Stomach (tissue), 8 donors: ENCODE measurements at regions not wholly inside any gene's neighbourhood (a gene's known extent, or its start where the extent isn't known, plus 50 kb on each side); places are given as distances from the start of the nearest gene placed in this dataset.

ENCODE experiments used
- DNase-seq, 2 donors: peaks; one replicate each; pipeline versions ENCODE4 v3.0.0 to v3.0.0-alpha.2; 2013 to 2019
- H3K27ac ChIP-seq, 5 donors: fragments of 200-600 bp in 4 of 5; sonication (generic) in 4 of 5; one replicate each; pipeline ENCODE4 v1.5.1; 2013 to 2019; ENCODE audit warnings: mild to moderate bottlenecking in 1 of 5, moderate library complexity in 1 of 5
- H3K27me3 ChIP-seq, 3 donors: fragments of 200-600 bp; sonication (generic); one replicate each; pipeline ENCODE4 v1.5.1; 2017 to 2019; ENCODE audit warnings: mixed run types in 1 of 3
- H3K36me3 ChIP-seq, 4 donors: fragments of 200-600 bp; sonication (generic); 1 replicate in 3 of 4; 2 replicates in 1 of 4; pipeline ENCODE4 v1.5.1; 2016 to 2019
- H3K4me1 ChIP-seq, 4 donors: fragments of 200-600 bp; sonication (generic); one replicate each; pipeline ENCODE4 v1.5.1; 2016 to 2019
- H3K4me3 ChIP-seq, 4 donors: fragments of 200-600 bp; sonication (generic) in 3 of 4; one replicate each; pipeline ENCODE4 v1.5.1; 2016 to 2019; ENCODE audit warnings: mild to moderate bottlenecking in 1 of 4
- H3K9me3 ChIP-seq, 4 donors: fragments of 200-600 bp; sonication (generic); one replicate each; pipeline ENCODE4 v1.5.1; 2016 to 2019
- EP300 ChIP-seq: sonication (generic); formaldehyde crosslinking; IDR thresholded peaks from one replicate; pipeline ENCODE4 v1.6.1; 2017; ENCODE audit warnings: antibody characterized with exemption
- POLR2A ChIP-seq, 4 donors: fragments of 450-650 bp; IDR thresholded peaks; one replicate each; pipeline ENCODE4 v1.6.1; 2016; ENCODE audit warnings: antibody characterized with exemption in 4 of 4, control low read depth in 2 of 4, mild to moderate bottlenecking in 1 of 4, moderate library complexity in 1 of 4
- POLR2AphosphoS5 ChIP-seq, 3 donors: sonication (generic); formaldehyde crosslinking; IDR thresholded peaks; one replicate each; pipeline ENCODE4 v1.6.1; 2016; ENCODE audit warnings: antibody characterized with exemption in 3 of 3
- WGBS, 5 donors: extraction: QIAGEN DNeasy Blood & Tissue Kit in 3 of 5; methylation state at CpG; one replicate each; pipeline versions ENCODE4 v1.1.5 to v1.1.7; 2013 to 2018; 5-methylcytosine and 5-hydroxymethylcytosine counted together
- intact Hi-C: fragments of 100-400 bp; cut with DNase I; formaldehyde crosslinking; loops from one replicate; pipeline ENCODE4 v1.15.1; 2023; ENCODE audit warnings: low total_unique reads
- TF ChIP-seq, protein P1 (sequence below), 7 experiments: fragments of 450-650 bp in 4 of 7; fragments of 200-600 bp in 3 of 7; sonication (generic) in 3 of 7; IDR thresholded peaks; one replicate each; pipeline ENCODE4 v1.5.1; 2016 to 2019; ENCODE audit warnings: antibody characterized with exemption in 7 of 7, control low read depth in 2 of 7, mild to moderate bottlenecking in 1 of 7
- donor health status: healthy with polysubstance abuse.
- donor health status: Bipolar disorder and iron deficiency.
- donor health status: healthy.

GRCh38 chr1:98460136-98460535 is 201.4 kb upstream of the SNX7 start:
- Histone ChIP-seq H3K4me1 (no peaks in the 10 kb centered on the region), H3K27ac (no peak overlapping the region), H3K27me3 (no peaks in the 10 kb centered on the region), H3K9me3 (no peaks in the 10 kb centered on the region), H3K36me3 (no peaks in the 10 kb centered on the region), H3K4me3 (no peak overlapping the region)
- WGBS, 5 donors: 53 to 72% (median 63%) methylated on average over 1 of the region's 1 CpG
- no peak for TF ChIP-seq EP300
- TF ChIP-seq, protein P1, sequence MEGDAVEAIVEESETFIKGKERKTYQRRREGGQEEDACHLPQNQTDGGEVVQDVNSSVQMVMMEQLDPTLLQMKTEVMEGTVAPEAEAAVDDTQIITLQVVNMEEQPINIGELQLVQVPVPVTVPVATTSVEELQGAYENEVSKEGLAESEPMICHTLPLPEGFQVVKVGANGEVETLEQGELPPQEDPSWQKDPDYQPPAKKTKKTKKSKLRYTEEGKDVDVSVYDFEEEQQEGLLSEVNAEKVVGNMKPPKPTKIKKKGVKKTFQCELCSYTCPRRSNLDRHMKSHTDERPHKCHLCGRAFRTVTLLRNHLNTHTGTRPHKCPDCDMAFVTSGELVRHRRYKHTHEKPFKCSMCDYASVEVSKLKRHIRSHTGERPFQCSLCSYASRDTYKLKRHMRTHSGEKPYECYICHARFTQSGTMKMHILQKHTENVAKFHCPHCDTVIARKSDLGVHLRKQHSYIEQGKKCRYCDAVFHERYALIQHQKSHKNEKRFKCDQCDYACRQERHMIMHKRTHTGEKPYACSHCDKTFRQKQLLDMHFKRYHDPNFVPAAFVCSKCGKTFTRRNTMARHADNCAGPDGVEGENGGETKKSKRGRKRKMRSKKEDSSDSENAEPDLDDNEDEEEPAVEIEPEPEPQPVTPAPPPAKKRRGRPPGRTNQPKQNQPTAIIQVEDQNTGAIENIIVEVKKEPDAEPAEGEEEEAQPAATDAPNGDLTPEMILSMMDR (IDR thresholded peaks at IDR 0.05): no peak
- TF ChIP-seq POLR2A (IDR thresholded peaks at IDR 0.05): no peak
- TF ChIP-seq POLR2AphosphoS5 (IDR thresholded peaks at IDR 0.05): no peak
- intact Hi-C loops: no loop called here
- DNase-seq: no peak

DNA sequence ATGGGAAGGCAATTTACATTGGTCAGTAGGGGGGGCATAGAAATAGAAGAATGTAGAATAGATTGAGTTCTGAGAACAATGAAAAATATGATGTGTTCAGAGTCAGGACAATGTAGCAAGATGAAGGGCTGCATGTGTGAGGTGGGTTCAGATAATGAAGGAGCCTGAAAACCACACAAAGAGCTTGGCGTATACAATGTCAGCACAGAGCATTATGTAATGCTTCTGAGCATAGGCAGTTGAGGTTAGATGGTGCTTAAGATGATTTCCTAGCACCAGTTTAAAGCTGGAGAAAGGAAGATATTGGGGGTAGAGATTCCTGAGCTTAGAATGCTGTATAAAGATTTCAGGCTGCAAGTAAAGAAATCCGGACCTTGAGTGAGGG is 202.0 kb upstream of the SNX7 start:
- DNase-seq: no peak
- H3K9me3 ChIP-seq: no peaks in the 10 kb centered on the region
- intact Hi-C loops: no loop called here
- H3K4me1 ChIP-seq: no peaks in the 10 kb centered on the region
- H3K27me3 ChIP-seq: no peaks in the 10 kb centered on the region
- no peaks in the 10 kb centered on the region for H3K36me3 ChIP-seq
- H3K4me3 ChIP-seq: no peak overlapping the region
- WGBS, 5 donors: 91 to 97% (median 94%) methylated on average over 2 of the region's 2 CpGs
- H3K27ac ChIP-seq: no peak overlapping the region
- no peak for TF ChIP-seq POLR2A (IDR thresholded peaks at IDR 0.05)
- TF ChIP-seq, protein P1 (IDR thresholded peaks at IDR 0.05): no peak
- no peak for TF ChIP-seq POLR2AphosphoS5 (IDR thresholded peaks at IDR 0.05)
- no peak for TF ChIP-seq EP300

GRCh38 chr1:98458511-98459485 is 202.7 kb upstream of the SNX7 start:
- Histone ChIP-seq H3K27me3 (no peaks in the 10 kb centered on the region), H3K36me3 (no peaks in the 10 kb centered on the region), H3K27ac (no peak overlapping the region), H3K9me3 (no peaks in the 10 kb centered on the region), H3K4me3 (no peak overlapping the region), H3K4me1 (no peaks in the 10 kb centered on the region)
- intact Hi-C loops: no loop called here
- DNase-seq: no peak
- WGBS, 5 donors: 20 to 37% (median 30%) methylated on average over 8 of the region's 8 CpGs
- TF ChIP-seq, protein P1 (IDR thresholded peaks at IDR 0.05): no peak
- TF ChIP-seq POLR2AphosphoS5 (IDR thresholded peaks at IDR 0.05): no peak
- TF ChIP-seq EP300: no peak
- no peak for TF ChIP-seq POLR2A (IDR thresholded peaks at IDR 0.05)

GRCh38 chr1:98457248-98457647 is 204.3 kb upstream of the SNX7 start:
- Histone ChIP-seq H3K9me3 (no peaks in the 10 kb centered on the region), H3K4me1 (no peaks in the 10 kb centered on the region), H3K27ac (no peak overlapping the region), H3K36me3 (no peaks in the 10 kb centered on the region), H3K27me3 (no peaks in the 10 kb centered on the region), H3K4me3 (no peak overlapping the region)
- DNase-seq: no peak
- TF ChIP-seq POLR2A (IDR thresholded peaks at IDR 0.05) (no peak), POLR2AphosphoS5 (IDR thresholded peaks at IDR 0.05) (no peak), EP300 (no peak)
- TF ChIP-seq, protein P1 (IDR thresholded peaks at IDR 0.05): no peak
- intact Hi-C loops: no loop called here
- WGBS, 5 donors: 54 to 65% (median 57%) methylated on average over 4 of the region's 4 CpGs
